ENCODE measurements at regions not wholly inside any gene's neighbourhood (a gene's known extent, or its start where the extent isn't known, plus 50 kb on each side); places are given as distances from the start of the nearest gene placed in this dataset.

DNA sequence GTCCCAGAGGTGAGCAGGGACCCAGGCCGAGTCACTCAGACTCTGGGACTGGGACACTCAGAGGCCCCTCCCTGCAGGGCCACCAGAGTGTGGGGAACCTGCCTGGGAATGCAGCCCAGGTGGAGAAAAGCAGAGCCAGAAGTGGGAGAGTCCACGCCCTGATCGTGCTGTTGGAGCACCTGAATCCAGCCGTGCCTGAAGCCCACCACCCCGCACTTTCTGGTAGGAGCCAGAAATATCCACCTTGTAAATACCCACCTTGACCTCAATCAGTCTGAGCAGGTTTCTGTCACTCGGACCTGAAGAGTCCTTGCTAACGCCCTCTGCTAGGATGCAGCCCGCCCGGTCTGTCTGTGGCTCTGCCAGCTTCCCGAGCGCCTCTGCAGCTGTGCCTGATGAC lies 86.7 kb downstream of the PDGFA start:
- TF ChIP-seq POLR2A (IDR thresholded peaks at IDR 0.05): no peak
- TF ChIP-seq, protein P1, sequence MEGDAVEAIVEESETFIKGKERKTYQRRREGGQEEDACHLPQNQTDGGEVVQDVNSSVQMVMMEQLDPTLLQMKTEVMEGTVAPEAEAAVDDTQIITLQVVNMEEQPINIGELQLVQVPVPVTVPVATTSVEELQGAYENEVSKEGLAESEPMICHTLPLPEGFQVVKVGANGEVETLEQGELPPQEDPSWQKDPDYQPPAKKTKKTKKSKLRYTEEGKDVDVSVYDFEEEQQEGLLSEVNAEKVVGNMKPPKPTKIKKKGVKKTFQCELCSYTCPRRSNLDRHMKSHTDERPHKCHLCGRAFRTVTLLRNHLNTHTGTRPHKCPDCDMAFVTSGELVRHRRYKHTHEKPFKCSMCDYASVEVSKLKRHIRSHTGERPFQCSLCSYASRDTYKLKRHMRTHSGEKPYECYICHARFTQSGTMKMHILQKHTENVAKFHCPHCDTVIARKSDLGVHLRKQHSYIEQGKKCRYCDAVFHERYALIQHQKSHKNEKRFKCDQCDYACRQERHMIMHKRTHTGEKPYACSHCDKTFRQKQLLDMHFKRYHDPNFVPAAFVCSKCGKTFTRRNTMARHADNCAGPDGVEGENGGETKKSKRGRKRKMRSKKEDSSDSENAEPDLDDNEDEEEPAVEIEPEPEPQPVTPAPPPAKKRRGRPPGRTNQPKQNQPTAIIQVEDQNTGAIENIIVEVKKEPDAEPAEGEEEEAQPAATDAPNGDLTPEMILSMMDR (IDR thresholded peaks at IDR 0.05): no peak

All from adrenal gland (tissue), 5 donors.